Small intestine (tissue), 7 donors: ENCODE measurements at regions not wholly inside any gene's neighbourhood (a gene's known extent, or its start where the extent isn't known, plus 50 kb on each side); places are given as distances from the start of the nearest gene placed in this dataset.

Experiments used
- DNase-seq, 2 donors: peaks; one replicate each; pipeline versions ENCODE4 v3.0.0 to v3.0.0-alpha.2; 2013
- FAIRE-seq: peaks from 2 replicates; lab custom pipeline; 2012; peaks lifted over from hg19 to GRCh38; lab: Jason Lieb, UNC
- H3K27ac ChIP-seq, 3 donors: one replicate each; pipeline ENCODE4 v1.5.1; 2013; ENCODE audit warnings: low read length in 2 of 3, mild to moderate bottlenecking in 2 of 3, control low read depth in 1 of 3, inconsistent platforms in 1 of 3, low read depth in 1 of 3, moderate library complexity in 1 of 3
- H3K27me3 ChIP-seq, 3 donors: one replicate each; pipeline ENCODE4 v1.6.1; 2013; ENCODE audit warnings: low read length in 3 of 3, inconsistent platforms in 1 of 3; ENCODE audit not compliant: control insufficient read depth in 3 of 3, insufficient read depth in 3 of 3
- H3K36me3 ChIP-seq, 3 donors: one replicate each; pipeline ENCODE4 v1.6.1; 2013; ENCODE audit warnings: low read length in 3 of 3, inconsistent platforms in 1 of 3, low read depth in 1 of 3, mild to moderate bottlenecking in 1 of 3, moderate library complexity in 1 of 3; ENCODE audit not compliant: control insufficient read depth in 3 of 3, insufficient read depth in 2 of 3
- H3K4me1 ChIP-seq, 3 donors: one replicate each; pipeline ENCODE4 v1.6.1; 2013; ENCODE audit warnings: low read length in 2 of 3, inconsistent platforms in 1 of 3, low read depth in 1 of 3, mild to moderate bottlenecking in 1 of 3, moderate library complexity in 1 of 3; ENCODE audit not compliant: control insufficient read depth in 3 of 3, insufficient read depth in 2 of 3
- H3K4me3 ChIP-seq, 3 donors: one replicate each; pipeline ENCODE4 v1.5.1; 2013; ENCODE audit warnings: low read length in 3 of 3, control low read depth in 1 of 3, inconsistent platforms in 1 of 3, low read depth in 1 of 3, mild to moderate bottlenecking in 1 of 3, moderate library complexity in 1 of 3
- H3K9me3 ChIP-seq, 2 donors: one replicate each; pipeline ENCODE4 v1.6.1; 2013; ENCODE audit warnings: low read depth in 1 of 2, low read length in 1 of 2; ENCODE audit not compliant: control insufficient read depth in 2 of 2, insufficient read depth in 1 of 2
- WGBS, 3 donors: extraction: QIAGEN DNeasy Blood & Tissue Kit; methylation state at CpG; one replicate each; pipeline ENCODE4 v1.1.7; 2013; 5-methylcytosine and 5-hydroxymethylcytosine counted together
- donor health status: healthy with polysubstance abuse.
- donor health status: control.
- donor health status: control.
- donor health status: Bipolar disorder and iron deficiency.
- donor health status: healthy.

- WGBS, 3 donors: 2 to 22% (median 5%) methylated on average over 1 of the region's 1 CpG
- H3K4me1 ChIP-seq: no peaks in the 10 kb centered on the region
These were observed 225.4 kb downstream of the SI start for GRCh38 chr3:164852866-164853265.

GRCh38 chr3:164851905-164852304, 226.4 kb downstream of the SI start:
- Histone ChIP-seq H3K27ac (no peak overlapping the region), H3K4me3 (no peak overlapping the region), H3K36me3 (no peaks in the 10 kb centered on the region), H3K4me1 (no peaks in the 10 kb centered on the region), H3K27me3 (no peaks in the 10 kb centered on the region), H3K9me3 (no peaks in the 10 kb centered on the region)
- WGBS, 3 donors: 81 to 89% (median 84%) methylated on average over 1 of the region's 1 CpG
- FAIRE-seq (no peak), DNase-seq (no peak)

More at GRCh38 chr3:164852866-164853265, 225.4 kb downstream of the SI start:
- DNase-seq: peak in 1 of 2 donors; percentile 2
- Histone ChIP-seq H3K27ac (no peak overlapping the region), H3K36me3 (no peaks in the 10 kb centered on the region), H3K27me3 (no peaks in the 10 kb centered on the region), H3K4me3 (no peak overlapping the region), H3K9me3 (no peaks in the 10 kb centered on the region)
- FAIRE-seq: no peak

GRCh38 chr3:164851204-164851603, 227.1 kb downstream of the SI start:
- H3K9me3 ChIP-seq: no peaks in the 10 kb centered on the region
- no peaks in the 10 kb centered on the region for H3K27me3 ChIP-seq
- 87 to 88% (median 88%) methylated on average over 3 of the region's 3 CpGs for WGBS, 3 donors
- no peaks in the 10 kb centered on the region for H3K36me3 ChIP-seq
- DNase-seq (no peak), FAIRE-seq (no peak)
- no peak overlapping the region for H3K4me3 ChIP-seq
- no peak overlapping the region for H3K27ac ChIP-seq
- no peaks in the 10 kb centered on the region for H3K4me1 ChIP-seq

GRCh38 chr3:164848923-164849322, 229.4 kb downstream of the SI start:
- Histone ChIP-seq H3K4me1 (no peaks in the 10 kb centered on the region), H3K9me3 (no peaks in the 10 kb centered on the region), H3K36me3 (no peaks in the 10 kb centered on the region), H3K4me3 (no peak overlapping the region), H3K27ac (no peak overlapping the region), H3K27me3 (no peaks in the 10 kb centered on the region)
- DNase-seq (no peak), FAIRE-seq (no peak)
- 76 to 80% (median 79%) methylated on average over 4 of the region's 4 CpGs for WGBS, 3 donors

GRCh38 chr3:164845739-164846138, 232.6 kb downstream of the SI start:
- no peaks in the 10 kb centered on the region for H3K4me1 ChIP-seq
- DNase-seq (no peak), FAIRE-seq (no peak)
- H3K36me3 ChIP-seq: no peaks in the 10 kb centered on the region
- WGBS, 3 donors: 83 to 92% (median 88%) methylated on average over 2 of the region's 2 CpGs
- H3K4me3 ChIP-seq: no peak overlapping the region
- H3K27ac ChIP-seq: no peak overlapping the region
- H3K27me3 ChIP-seq: no peaks in the 10 kb centered on the region
- H3K9me3 ChIP-seq: no peaks in the 10 kb centered on the region

GRCh38 chr3:164832216-164832615, 246.1 kb downstream of the SI start:
- DNase-seq: no peak
- H3K9me3 ChIP-seq: no peaks in the 10 kb centered on the region
- H3K36me3 ChIP-seq: no peaks in the 10 kb centered on the region
- FAIRE-seq: no peak
- H3K27me3 ChIP-seq: no peaks in the 10 kb centered on the region
- no peak overlapping the region for H3K4me3 ChIP-seq
- WGBS, 3 donors: 54 to 62% (median 58%) methylated on average over 5 of the region's 5 CpGs
- H3K4me1 ChIP-seq: no peaks in the 10 kb centered on the region
- H3K27ac ChIP-seq: no peak overlapping the region

GRCh38 chr3:164818318-164818717, 260.0 kb downstream of the SI start:
- no peaks in the 10 kb centered on the region for H3K36me3 ChIP-seq
- FAIRE-seq (no peak), DNase-seq (no peak)
- 87 to 94% (median 93%) methylated on average over 11 to 12 of the region's 12 CpGs for WGBS, 3 donors
- H3K4me1 ChIP-seq: no peaks in the 10 kb centered on the region
- H3K27ac ChIP-seq: no peak overlapping the region
- peaks cover 0 to 6% of the 10 kb centered on the region in 2 donors for H3K9me3 ChIP-seq
- no peaks in the 10 kb centered on the region for H3K27me3 ChIP-seq
- no peak overlapping the region for H3K4me3 ChIP-seq

- Histone ChIP-seq H3K27me3 (no peaks in the 10 kb centered on the region), H3K36me3 (no peaks in the 10 kb centered on the region), H3K27ac (no peak overlapping the region), H3K9me3 (peaks cover 0 to 6% of the 10 kb centered on the region in 2 donors), H3K4me3 (no peak overlapping the region), H3K4me1 (no peaks in the 10 kb centered on the region)
- WGBS, 3 donors: 88 to 95% (median 92%) methylated on average over 15 of the region's 15 CpGs
- FAIRE-seq (no peak), DNase-seq (no peak)
These were observed 264.2 kb downstream of the SI start for GRCh38 chr3:164814106-164814505.

- no peak overlapping the region for H3K27ac ChIP-seq
- no peak for FAIRE-seq
- H3K4me1 ChIP-seq: no peaks in the 10 kb centered on the region
- no peaks in the 10 kb centered on the region for H3K9me3 ChIP-seq
- no peaks in the 10 kb centered on the region for H3K36me3 ChIP-seq
- H3K4me3 ChIP-seq: no peak overlapping the region
- WGBS, 3 donors: 84 to 90% (median 87%) methylated on average over 6 of the region's 6 CpGs
- H3K27me3 ChIP-seq: no peaks in the 10 kb centered on the region
- DNase-seq: no peak
These were observed 266.3 kb downstream of the SI start for GRCh38 chr3:164812042-164812441.
